ENCODE measurements at regions not wholly inside any gene's neighbourhood (a gene's known extent, or its start where the extent isn't known, plus 50 kb on each side); places are given as distances from the start of the nearest gene placed in this dataset.

DNA sequence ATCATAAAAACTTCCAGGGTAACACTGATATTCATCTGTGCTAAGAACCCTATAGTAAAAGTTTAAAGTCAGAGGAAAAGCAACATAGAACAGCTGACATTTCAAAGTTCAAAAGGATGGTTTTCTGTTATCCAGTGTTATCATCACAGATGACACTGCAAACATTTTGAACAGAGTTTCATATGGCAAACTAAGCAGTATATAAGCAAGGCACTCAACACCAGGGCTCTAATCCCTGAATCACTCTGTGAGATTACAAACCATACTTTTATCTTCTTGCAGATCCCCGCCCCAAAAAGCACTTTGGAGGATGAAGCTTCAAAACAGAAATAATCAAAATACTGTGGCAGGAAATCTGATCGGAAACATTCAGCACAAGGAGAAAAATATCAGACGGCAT lies 508.2 kb upstream of the KIF2B start:
- TF ChIP-seq, protein P1, sequence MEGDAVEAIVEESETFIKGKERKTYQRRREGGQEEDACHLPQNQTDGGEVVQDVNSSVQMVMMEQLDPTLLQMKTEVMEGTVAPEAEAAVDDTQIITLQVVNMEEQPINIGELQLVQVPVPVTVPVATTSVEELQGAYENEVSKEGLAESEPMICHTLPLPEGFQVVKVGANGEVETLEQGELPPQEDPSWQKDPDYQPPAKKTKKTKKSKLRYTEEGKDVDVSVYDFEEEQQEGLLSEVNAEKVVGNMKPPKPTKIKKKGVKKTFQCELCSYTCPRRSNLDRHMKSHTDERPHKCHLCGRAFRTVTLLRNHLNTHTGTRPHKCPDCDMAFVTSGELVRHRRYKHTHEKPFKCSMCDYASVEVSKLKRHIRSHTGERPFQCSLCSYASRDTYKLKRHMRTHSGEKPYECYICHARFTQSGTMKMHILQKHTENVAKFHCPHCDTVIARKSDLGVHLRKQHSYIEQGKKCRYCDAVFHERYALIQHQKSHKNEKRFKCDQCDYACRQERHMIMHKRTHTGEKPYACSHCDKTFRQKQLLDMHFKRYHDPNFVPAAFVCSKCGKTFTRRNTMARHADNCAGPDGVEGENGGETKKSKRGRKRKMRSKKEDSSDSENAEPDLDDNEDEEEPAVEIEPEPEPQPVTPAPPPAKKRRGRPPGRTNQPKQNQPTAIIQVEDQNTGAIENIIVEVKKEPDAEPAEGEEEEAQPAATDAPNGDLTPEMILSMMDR (conservative IDR thresholded peaks at IDR 0.05; ENCODE audit: low read depth, low read length): no peak
- no peak for TF ChIP-seq EZH2 (IDR thresholded peaks at IDR 0.05; ENCODE audit: borderline replicate concordance, low read depth, low read length, poor library complexity, severe bottlenecking)

Data from A673 (cell line).